ENCODE measurements at regions not wholly inside any gene's neighbourhood (a gene's known extent, or its start where the extent isn't known, plus 50 kb on each side); places are given as distances from the start of the nearest gene placed in this dataset.

DNA sequence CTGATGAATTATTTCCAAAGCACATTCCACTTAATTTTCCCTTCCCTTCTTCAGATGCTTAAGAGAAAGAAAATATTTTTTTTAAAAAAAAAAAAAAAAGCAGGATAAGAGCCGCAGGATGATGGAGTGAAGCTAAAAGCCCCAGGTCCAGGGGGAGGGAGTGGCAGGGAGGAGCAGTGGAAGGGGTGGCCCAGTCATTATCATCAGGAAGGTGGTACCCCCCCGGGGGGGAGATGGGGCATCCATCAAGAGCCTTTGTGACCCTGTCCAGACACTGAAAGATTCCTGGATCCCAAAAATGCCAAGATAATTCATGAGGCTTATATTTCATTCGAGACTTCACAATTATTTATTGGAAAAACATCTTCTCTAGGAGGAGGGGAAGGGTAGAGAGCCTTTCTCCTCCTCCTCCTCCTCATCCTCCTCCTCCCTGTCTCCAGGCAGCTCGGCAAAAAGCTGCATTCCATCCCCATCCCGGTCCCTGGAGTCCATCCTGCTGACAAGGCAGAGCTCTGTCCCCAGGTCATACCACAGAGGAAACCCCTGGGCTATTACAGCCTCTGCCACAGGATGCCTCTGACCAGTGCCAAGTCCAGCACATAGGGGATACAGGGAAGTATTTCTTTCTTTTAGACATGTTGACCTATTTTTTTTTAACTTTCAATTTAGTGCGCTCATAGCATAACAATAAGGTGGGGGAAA lies 125.3 kb downstream of the TWIST2 start:
- TF ChIP-seq POLR2A (IDR thresholded peaks at IDR 0.05), result no peak
- TF ChIP-seq, protein P1, sequence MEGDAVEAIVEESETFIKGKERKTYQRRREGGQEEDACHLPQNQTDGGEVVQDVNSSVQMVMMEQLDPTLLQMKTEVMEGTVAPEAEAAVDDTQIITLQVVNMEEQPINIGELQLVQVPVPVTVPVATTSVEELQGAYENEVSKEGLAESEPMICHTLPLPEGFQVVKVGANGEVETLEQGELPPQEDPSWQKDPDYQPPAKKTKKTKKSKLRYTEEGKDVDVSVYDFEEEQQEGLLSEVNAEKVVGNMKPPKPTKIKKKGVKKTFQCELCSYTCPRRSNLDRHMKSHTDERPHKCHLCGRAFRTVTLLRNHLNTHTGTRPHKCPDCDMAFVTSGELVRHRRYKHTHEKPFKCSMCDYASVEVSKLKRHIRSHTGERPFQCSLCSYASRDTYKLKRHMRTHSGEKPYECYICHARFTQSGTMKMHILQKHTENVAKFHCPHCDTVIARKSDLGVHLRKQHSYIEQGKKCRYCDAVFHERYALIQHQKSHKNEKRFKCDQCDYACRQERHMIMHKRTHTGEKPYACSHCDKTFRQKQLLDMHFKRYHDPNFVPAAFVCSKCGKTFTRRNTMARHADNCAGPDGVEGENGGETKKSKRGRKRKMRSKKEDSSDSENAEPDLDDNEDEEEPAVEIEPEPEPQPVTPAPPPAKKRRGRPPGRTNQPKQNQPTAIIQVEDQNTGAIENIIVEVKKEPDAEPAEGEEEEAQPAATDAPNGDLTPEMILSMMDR (IDR thresholded peaks at IDR 0.05), result no peak
